GM19239 (cell line): ENCODE measurements at regions not wholly inside any gene's neighbourhood (a gene's known extent, or its start where the extent isn't known, plus 50 kb on each side); places are given as distances from the start of the nearest gene placed in this dataset.
A peak's percentile ranks its signal among the peaks of the same experiment; 100 is the strongest.

Experiments
- DNase-seq: peaks from one replicate; pipeline ENCODE4 v3.0.0; 2011; ENCODE audit warnings: low spot score; ENCODE audit not compliant: insufficient read length
- FAIRE-seq: peaks from 2 replicates; lab custom pipeline; 2011; peaks lifted over from hg19 to GRCh38; lab: Jason Lieb, UNC

DNA sequence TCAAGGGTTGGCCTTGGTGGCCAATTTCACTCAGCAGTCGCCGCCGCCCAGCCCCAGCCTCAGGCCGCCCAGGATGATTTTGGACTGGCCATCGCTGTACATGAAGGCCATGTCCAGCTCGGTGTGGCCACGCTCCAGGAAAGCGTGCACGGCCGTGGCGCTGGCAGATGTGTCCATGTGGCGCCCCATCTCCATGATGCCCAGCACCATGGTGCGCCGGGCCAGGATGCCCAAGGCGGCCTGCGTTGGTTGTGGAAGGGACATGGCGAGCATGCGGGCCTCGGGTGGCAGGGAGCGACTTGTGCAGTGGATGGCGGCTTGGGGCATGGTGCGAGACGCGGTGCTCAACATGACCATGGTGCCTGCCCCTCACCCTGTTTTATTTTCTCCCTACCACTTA is 55.4 kb downstream of the ZCCHC12 start:
- FAIRE-seq = no peak
- no peak for DNase-seq

- FAIRE-seq = peak; percentile 71
- no peak for DNase-seq
These were observed 56.0 kb downstream of the ZCCHC12 start for GRCh38 chrX:118879586-118879985.

DNA sequence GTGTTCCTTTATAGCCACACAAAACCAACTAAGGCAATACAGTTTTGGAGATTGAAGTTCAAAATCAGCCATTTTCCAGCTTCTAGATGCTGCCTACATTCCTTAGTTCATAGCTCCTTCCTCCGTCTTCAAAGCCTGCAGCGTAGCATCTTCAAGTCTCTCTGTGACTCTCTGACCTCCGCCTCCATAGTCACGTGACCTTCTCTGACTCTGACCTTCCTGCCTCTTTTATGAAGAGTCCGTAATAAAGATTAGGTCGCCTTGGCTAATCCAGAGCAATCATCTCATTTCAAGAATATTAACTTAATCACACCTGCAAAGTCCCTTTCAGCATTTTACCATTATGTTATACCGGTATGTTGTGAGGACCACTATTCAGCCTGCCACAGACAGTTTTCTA is 60.4 kb downstream of the ZCCHC12 start:
- DNase-seq (no peak), FAIRE-seq (no peak)

- DNase-seq = no peak
- no peak for FAIRE-seq
These were observed 61.0 kb downstream of the ZCCHC12 start for GRCh38 chrX:118884552-118885138.

DNA sequence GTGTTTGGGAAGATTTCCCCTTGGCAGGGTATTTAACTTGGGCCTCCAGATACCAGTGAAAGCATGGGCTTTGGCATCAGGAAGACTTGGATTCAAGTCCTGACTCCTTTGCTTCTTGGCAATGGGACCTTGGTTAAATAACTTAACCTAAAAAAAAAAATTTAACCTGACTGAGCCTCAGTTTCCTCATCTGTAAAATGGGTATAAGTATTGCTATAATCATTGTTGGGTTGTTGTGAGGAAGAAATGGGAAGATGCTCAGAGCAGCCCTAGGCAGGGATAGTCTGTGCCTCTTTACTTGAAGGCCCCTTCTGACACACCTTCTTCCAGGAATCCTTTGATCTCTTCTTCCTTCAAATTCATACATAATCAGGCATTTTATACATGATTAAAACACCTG is 70.3 kb downstream of the ZCCHC12 start:
- DNase-seq (no peak), FAIRE-seq (no peak)

DNA sequence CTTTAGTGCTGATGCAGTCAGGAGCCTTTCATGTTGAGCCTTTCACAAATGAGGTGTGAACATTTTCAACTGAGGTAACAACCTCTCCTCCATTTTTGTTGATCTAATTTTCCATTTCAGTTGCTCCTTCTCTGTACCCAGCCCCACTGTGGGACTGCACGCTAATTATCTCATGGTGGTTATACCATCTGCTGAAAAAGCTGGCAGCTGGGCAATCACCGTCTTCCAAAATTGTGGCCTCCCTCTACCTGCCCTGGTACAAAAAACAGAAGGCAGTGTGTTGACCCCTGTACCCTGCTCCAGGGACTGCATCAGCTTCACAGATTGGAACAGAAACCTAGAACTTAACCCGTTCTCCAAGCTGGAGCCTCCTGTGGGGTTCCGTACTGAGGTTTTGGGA is 72.4 kb upstream of the LONRF3 start:
- FAIRE-seq (no peak), DNase-seq (no peak)

GRCh38 chrX:118904218-118904617 is 70.2 kb upstream of the LONRF3 start:
- FAIRE-seq (no peak), DNase-seq (no peak)

DNA sequence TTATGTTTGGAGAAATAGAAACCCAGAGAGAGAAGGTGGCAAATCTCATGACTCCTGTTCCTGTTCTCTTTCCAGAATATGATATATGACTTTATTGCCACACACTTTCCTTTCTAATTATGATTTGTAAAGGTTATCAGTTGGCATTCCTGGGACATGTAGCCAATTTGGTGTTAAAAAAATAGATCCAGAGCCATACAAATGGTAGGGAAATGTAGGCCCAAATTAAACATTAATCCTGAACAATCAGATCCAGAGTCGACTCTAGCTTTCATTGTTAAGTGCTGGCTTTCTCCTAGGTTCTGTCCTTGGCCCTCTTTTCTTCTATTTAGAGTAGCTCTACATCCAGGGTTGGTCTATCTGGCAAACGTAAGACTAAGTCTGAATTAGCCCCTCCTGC is 69.8 kb upstream of the LONRF3 start:
- FAIRE-seq (no peak), DNase-seq (no peak)
